Stimulated activated CD4-positive, alpha-beta T cell treated with anti-CD3 and anti-CD28 coated beads, Interleukin-12 subunit alpha, Interleukin-12 subunit beta, amount 100 ng/mL, for 24 hours (primary cell): ENCODE measurements at regions not wholly inside any gene's neighbourhood (a gene's known extent, or its start where the extent isn't known, plus 50 kb on each side); places are given as distances from the start of the nearest gene placed in this dataset.
"Not testable (repeated sequence)": the region's sequence is repeated elsewhere in the genome, so short reads cannot be mapped to it uniquely, and the experiment has no call there.

Experiments
- DNase-seq, 2 experiments: peaks; one replicate each; pipeline ENCODE4 v3.0.0-alpha.2; 2020; ENCODE audit warnings: low read depth in 2 of 2

- not testable (repeated sequence) for DNase-seq
These were observed 2692.0 kb upstream of the TPTE start for GRCh38 chr21:7829411-7829810.

- DNase-seq = not testable (repeated sequence)
These were observed 2684.1 kb upstream of the TPTE start for GRCh38 chr21:7837315-7837714.

GRCh38 chr21:7853426-7853825 is 2668.0 kb upstream of the TPTE start:
- DNase-seq = not testable (repeated sequence)

- not testable (repeated sequence) for DNase-seq
These were observed 2667.5 kb upstream of the TPTE start for GRCh38 chr21:7853836-7854235.
